Fibroblast of skin of left quadriceps (primary cell): ENCODE measurements at regions not wholly inside any gene's neighbourhood (a gene's known extent, or its start where the extent isn't known, plus 50 kb on each side); places are given as distances from the start of the nearest gene placed in this dataset.
A peak's percentile ranks its signal among the peaks of the same experiment; 100 is the strongest.
"Not testable (repeated sequence)": the region's sequence is repeated elsewhere in the genome, so short reads cannot be mapped to it uniquely, and the experiment has no call there.

Experiments
- DNase-seq, 2 experiments: peaks; one replicate each; pipeline ENCODE4 v3.0.0-alpha.2; 2013; ENCODE audit warnings: low read depth in 2 of 2

DNA sequence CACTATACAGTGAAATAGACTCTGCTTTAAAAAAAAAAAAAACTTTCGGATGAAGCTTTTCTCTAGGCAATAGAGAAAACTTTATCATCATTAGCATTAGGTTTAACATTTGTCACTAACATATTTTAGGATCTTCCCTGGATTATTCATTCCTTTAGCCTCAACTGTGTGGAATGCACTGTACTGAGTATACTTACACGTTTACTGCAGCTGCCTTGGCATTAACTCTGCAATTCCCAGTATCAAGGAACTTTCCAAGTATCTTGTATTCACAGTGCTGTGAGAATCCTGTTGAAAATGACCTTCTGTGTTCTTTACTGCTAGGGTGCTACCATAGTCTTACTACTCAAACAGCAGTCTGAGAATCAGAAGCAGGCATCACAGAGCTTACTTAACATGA, 328.2 kb upstream of the COL3A1 start:
- DNase-seq: peak; percentile 60 to 64

DNA sequence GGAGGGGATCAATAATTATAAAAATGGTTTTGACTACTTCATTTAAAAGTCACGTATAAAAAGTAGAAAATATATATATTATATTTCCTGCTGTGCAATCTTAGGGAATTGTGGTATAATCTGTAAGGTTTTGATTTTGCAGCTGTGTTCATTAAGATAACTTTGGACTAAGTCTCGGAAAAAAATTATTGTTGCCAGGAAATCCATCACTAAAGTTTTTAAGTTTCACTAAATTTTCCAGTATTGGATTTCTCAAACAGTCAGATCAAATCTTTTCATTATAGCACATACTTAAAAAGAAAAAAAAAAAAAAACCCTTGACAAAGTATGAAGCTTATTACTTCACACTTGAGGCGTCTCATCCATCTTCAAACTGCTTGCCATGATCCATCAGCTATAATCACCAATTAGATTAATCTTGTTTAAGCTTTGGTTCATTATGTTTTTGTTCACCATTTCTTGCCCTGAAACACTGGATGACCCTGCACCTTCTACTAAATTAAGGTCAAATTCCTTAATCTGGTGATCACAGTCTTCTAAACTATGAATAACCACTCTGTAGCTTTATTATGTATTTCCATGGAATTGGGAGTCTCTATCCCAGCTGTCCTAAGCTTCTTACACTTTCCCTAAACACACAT, 326.6 kb upstream of the COL3A1 start:
- no peak for DNase-seq

DNA sequence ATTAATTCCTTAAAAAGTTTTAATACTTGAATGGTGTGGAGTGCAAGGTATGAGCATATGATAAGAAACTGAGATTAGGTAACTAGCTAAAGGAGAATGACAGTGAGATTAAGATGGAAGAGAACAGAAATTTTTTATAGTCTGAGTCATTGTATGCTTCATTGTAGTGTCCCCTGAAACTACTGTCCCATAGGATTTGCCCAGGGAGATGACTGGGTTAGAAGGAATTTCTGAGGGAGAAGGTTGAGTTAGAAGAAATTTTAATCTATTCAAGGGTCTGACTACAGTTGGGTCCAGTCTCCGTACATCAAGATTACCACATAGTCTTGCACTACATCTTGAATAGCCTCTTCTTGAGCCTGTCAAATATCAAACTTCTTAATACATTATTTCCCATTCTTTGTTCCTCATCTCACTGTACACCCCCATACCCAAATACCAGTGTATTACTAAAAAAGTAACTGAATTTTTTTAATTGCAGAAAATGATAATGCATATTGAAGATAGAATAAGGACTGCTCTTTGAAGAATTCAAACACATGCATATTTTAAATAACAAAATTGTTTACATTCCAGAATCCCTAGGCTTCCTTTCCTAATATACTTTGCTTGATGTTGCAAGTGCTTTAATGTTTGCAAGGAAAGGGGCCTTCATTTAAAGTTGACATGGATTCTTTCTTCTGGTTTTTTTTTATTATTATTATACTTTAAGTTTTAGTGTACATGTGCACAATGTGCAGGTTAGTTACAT, 314.3 kb upstream of the COL3A1 start:
- peak in 1 of 2 experiments; percentile 50 for DNase-seq

DNA sequence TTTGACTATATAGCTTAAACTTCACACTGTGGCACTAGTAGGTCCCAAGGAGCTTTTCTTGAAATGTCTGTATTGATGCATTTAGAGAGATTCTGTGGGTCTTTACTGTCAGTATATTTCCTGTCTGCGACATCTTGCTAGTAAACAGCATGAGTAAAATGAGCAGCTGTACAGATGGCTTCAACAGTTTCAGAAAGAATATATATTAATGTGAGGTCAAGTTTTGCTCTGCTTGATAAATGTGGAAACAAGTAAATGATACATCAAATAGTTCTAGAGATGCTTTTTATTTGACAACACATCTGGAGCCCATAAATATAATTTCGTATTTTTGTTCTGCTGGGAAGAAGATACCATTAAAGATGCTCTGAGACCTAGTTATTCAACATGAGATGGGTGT, 310.9 kb upstream of the COL3A1 start:
- DNase-seq: no peak

DNA sequence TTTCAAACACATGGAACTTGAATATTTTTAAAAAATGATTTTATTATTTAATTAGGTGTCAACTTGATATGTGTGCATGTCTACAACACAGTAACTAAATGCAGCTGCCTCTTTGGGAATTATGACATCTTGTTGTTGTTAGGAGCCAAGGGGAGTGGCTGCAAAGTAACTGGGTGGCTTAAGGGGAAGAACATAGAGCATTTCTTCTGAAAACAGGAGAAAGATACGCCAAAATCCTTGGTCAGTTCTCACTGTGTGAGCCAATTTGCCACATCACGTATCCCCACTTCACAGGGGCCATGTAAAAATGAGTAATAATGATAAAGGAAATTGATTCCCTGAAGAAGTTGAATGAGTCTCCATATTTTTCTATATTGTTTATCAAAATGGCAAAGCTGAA, 309.8 kb upstream of the COL3A1 start:
- no peak for DNase-seq

DNA sequence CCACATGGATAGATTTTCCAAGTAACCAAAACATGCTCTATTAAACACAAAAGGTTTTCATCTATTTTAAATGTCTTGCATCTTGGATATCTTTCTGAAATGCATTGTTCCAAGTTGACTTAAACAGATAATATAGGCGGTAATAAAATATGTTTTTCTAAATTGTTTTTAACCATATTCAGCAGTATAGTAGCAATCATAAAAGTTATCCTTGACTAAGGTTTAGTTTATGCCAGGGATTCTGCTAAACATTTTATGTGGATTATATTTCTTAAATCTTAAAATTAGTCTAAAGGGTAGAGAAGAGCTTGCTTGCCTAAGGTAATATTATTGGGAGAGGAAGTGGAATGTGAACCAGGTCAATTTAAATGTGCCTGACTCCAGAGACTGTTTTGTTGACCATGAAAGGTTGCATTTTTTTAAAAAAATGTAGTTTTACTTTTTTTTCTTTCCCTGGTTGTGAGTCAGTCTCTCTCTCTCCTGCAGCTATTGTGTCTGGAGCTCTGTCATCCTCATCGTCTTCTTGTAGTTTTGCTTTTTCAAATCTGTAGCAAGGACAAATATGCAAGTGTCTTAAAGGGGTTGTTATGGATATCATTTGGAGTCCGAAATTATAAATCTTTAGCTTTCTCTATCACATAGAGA, 309.1 kb upstream of the COL3A1 start:
- no peak for DNase-seq

DNA sequence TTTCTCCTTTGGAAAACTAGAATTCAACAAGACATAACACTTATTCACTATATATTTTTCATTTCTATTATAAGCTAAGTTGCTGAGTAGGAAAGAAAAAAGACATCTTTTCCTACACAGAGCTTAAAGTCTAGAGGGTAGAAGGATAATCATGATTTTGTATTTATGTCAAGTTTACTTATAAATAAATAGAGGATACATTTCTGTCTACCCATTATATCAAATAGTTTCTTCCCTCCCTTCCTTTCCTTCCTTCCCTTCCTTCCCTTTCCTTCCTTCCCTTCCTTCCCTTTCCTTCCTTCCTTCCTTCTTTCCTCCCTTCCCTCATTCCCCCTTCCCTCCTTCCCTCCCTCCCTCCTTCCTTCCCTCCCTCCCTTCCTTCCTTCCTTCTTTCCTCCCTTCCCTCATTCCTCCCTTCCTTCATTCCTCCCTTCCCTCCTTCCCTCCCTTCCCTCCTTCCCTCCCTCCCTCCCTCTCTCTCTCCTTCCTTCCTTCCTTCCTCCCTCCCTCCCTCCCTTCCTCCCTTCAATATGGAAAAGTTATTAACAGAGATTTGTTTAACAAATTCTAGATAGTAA, 308.4 kb upstream of the COL3A1 start:
- DNase-seq: no peak

DNA sequence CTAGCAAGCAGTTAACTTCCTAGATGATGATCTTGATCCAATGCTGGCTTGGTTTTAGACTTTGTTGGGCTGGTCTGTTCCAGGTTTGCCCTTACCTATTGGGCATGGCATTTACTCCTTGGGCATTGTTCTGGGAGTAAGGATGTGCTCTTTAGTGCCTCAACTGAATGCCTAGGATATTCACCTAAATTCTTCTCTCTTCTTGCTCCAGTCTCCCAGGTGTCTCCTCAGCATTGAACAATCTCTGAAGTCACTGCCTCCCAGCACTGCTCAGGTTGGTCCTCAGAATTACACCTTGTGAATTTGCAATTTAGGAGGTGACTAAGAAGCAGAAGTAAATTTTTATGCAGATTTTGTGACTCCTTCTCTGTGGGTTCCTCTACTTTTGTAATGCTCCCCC, 307.7 kb upstream of the COL3A1 start:
- DNase-seq: no peak

DNA sequence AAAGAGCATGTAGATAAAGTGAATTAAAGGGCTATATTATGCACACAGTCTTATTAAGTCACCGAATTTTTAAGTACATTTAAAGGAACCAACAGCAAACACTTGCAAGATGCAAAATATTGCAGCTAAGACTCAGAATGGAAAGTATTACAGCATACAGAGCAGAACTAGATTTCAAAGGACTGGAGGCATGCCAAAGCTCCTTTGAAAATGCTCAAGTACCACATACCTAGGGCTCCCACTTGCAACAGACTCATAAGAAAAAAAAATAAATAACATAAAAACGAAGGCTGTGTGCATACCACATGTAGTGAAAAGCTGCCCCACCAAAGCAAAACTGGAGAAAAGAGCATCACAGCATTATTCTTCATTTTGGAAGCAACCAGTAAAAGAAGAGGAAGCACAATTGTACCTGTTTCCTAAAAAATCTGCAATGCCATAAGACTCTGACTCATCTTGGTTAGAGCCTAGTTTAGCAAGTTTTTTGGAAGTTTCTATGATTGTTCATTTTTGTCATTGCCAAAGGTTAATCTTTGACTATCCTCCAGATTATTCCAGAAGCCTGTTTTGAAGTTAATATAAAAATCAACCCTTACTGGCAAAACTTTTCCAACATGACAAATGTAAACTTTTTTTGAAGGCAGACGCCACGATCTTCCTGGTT, 306.0 kb upstream of the COL3A1 start:
- peak; percentile 77 for DNase-seq

DNA sequence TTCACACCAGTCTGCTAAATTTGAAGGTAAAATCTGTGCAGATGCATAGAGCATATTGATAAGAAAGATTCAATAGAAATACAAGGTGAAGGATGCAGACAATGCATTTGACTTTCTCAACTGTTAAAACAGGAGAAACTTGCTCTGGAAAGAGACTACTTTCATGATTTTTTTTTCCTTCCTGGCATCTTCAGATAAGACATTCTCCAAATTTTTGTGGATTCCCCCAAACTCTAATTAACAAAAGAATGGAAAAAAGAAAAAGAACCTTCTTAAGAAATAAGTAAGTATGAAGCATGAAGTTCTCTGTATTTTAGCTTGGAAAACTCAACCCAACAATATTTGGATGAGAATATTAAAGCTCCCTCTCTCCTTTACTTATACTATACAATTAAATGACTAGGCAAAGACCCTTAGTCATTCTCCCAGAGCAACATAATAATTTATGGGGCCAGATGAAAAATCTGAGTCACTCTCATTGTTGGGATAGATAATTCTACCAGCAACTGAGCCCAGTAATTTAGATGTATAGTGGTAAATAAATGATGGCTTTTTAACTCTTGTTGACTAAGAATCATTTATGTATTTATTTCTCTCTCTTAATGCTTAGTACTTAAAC, 298.7 kb upstream of the COL3A1 start:
- DNase-seq: peak; percentile 60 to 67

DNA sequence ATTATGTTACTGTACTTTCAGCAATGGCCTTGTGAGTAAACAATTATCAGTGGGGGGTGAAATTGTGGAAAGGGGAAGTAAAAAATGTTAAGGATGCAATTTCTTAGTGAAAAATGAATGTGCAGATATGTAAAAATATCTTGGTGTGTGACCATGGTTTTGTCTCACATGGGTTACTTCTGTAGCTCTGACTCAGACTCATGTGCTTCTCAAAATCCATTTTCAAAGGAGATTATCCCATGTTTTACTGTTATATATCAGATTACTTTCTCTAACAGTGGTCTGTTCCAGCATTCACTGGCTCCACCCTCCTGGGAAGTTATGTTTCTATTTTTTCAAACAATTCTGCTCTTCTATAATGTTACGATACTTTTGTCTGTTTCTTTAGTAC, 298.2 kb upstream of the COL3A1 start:
- peak; percentile 45 for DNase-seq

DNA sequence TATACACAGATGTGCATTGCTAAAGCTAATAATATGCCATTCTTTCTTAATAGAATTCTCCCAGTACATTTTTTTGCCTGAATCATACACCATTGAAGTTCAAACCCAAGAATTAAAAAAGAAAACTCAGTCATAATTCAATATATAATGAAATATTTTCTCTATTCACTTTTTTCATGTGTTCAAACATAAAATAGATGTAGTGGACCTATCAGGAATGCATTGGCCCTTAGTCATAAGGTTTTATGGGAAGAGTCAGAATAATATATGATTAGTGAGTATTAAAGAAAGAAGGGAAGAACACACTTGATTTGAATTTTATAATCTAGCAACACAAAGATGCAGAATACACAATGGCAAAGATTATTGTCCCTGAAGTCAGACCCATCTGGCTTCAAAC, 297.0 kb upstream of the COL3A1 start:
- peak; percentile 56 to 57 for DNase-seq

DNA sequence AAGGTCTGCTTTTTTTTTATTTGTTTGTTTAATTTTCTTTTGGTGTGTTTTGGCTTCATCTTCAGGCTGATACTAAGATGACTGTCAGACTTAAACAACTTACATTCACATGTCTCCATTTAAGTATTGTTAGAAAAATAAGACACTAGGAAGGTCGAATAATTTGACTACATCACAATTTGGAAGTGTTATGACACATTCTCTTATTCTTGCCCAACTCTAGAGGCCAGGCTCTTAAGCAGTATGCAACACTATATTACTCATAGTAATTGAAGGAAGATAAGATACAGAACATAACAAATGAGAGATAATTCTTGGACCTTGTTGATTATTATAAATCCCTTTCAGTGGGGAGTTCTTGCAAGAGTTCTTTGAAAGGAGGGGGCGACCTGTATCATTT, 295.3 kb upstream of the COL3A1 start:
- peak in 1 of 2 experiments; percentile 40 for DNase-seq

DNA sequence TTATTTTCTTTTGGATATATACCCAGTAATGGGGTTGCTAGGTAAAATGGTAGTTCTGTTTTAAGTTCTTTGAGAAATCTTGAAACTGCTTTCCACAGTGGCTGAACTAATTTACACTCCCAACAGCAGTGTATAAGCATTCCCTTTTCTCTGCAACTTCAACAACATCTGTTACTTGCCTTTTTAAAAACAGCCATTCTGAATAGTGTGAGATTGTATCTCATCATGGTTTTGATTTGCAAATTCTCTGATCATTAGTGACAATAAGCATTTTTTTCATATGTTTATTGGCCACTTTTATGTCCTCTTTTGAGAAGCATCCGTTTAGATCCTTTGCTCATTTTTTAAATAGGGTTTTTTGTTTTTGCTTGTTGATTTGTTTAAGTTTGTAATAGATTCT, 291.3 kb upstream of the COL3A1 start:
- no peak for DNase-seq

DNA sequence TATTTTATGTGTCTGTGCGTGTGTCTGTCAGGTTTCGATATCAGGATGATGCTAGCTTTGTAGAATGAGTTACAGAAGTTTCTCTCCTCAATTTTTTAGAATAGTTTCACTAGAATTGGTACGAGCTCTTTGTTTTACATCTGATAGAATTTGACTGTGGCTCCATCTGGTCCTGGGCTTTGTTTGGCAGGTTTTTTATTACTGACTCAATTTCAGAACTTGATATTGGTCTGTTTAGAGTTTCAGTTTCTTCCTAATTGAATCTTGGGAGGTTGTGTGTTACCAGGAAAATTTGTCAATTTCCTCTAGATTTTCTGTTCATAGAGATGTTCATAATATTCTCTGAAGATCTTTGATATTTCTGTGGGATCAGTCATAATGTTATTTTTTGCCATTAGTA, 289.4 kb upstream of the COL3A1 start:
- no peak for DNase-seq

DNA sequence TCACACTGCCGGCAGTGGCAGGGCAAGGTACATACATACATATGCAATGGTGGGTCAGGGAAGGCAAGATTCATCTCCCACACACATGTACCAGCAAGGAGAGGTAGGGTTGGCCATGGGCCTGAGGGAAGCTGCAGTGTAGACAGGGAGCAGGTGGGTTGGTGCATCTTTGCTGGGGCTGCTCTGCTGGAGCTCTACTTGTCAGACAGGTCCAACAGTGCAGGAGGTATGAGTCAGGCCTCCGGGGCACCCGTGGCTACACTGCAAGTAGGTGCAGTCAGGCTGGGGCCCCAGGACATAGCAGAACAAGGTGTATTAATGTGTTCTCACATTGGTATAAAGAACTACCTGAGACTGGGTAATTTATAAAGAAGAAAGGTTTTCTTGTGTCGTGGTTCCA, 281.1 kb upstream of the COL3A1 start:
- DNase-seq: no peak

DNA sequence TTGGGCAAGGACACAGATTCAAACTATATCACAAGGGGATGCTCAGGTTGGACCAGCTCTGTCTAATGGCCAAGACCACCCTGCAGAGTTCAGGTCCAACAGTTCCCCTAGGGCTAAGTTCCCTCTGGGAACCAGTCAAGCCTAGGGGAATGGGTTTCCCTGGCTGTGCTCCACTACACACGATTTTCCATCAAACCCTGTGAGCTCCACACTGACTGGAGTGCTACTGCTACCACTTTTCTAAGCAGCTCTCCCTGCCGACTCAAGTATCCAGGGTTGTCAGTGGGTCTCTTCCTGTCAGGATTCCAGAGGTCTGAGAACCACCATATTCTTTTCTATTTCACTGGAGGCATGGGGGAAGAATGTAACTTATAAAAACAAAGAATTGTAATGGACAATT, 280.4 kb upstream of the COL3A1 start:
- no peak for DNase-seq

DNA sequence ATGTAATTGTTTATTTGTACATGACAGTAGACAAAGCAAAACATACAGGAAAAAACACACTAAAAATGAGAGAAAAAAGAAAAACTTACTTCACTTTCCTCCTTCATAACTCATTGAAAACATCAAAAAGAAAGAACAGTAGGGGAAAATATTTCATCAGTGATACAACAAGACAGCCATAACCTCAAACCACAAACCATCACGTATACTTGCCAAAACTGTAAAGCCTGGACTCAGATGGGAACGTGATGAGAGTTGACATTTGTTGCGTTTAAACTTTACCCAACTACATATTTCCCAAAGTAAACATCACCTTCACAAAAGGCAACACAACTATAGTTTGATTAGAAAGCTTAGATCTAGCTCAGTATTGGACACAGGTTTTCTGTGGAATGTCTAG, 278.2 kb upstream of the COL3A1 start:
- peak; percentile 81 to 83 for DNase-seq

DNA sequence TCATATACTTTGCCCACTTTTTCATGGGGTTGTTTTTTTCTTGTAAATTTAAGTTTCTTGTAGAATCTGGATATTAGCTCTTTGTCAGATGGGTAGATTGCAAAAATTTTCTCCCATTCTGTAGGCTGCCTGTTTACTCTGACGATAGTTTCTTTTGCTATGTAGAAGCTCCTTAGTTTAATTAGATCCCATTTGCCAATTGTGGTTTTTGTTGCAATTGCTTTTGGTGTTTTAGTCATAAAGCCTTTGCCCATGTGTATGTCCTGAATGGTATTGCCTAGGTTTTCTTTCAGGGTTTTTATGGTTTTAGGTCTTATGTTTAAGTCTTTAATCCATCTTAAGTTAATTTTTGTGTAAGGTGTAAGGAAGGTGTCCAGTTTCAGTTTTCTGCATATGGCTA, 276.0 kb upstream of the COL3A1 start:
- not testable (repeated sequence) for DNase-seq

DNA sequence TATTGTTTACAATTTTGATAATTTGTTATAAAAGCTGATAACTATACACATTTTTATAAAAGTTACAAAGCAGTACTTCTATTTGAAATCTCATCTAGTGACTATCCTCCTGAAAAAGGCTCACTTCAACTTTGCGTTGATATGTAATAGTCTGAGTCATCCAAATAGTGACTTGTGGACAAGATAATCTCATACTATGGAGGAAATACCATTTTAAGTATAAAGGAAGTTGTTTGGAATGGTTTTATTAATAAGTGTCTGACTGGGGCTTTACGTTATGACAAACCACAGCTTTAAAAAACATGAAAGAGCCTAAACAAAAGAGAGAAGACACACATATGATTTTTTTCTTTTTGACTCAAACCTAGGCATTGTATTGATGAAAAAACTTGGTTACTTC, 272.3 kb upstream of the COL3A1 start:
- DNase-seq: peak; percentile 40 to 44

DNA sequence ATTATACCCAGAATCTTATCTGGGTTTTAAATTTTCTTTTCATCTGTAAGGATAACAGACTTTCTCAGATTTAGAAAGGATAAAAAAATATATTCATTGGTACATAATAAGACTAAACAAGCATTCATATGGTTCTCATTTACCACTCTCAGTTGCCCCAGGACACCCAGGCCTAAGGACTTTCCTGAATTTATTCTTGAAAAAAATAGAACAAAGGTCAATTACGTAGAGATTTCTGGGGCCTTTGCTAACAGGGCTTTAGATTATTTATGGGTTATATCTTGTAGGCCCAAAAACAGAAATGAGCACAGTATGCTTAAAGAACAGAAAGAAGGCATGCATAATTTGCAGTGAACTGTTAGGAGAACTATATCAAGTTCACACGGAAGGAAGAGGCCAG, 269.0 kb upstream of the COL3A1 start:
- no peak for DNase-seq

DNA sequence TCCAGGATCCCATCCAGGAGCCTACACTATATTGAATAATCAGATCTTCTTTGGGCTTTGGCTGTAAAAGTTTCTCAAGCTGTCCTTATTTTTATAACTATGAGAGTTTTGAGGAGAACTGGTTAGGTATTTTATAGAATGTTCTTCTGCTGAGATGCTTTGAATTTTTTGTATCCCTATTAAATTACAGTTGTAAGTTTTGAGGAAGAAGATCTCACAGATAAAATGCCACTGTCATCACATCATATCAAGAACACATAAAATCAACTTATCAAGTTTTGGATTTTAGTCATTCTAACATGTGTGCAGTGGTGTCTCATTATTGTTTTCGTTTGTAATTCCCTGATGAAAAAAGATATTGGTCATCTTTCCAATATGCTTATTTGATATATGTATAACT, 260.2 kb upstream of the COL3A1 start:
- DNase-seq: no peak
